PFSK-1 (cell line): ENCODE measurements at regions not wholly inside any gene's neighbourhood (a gene's known extent, or its start where the extent isn't known, plus 50 kb on each side); places are given as distances from the start of the nearest gene placed in this dataset.

ENCODE experiments used
- FOXP2 ChIP-seq: optimal IDR thresholded peaks from 2 replicates; pipeline ENCODE3; 2011; ENCODE audit warnings: borderline replicate concordance, control low read depth, inconsistent platforms; ENCODE audit not compliant: insufficient read depth; ENCODE audit errors: extremely low read length, extremely low read depth
- POLR2AphosphoS5 ChIP-seq: IDR thresholded peaks from 2 replicates; pipeline ENCODE4 v1.6.1; 2012; ENCODE audit warnings: low read depth, mild to moderate bottlenecking, control low read depth, low read length, moderate library complexity
- SIN3A ChIP-seq: IDR thresholded peaks from 2 replicates; pipeline ENCODE4 v1.6.1; 2012; ENCODE audit warnings: mild to moderate bottlenecking, low read length, moderate library complexity, borderline replicate concordance; ENCODE audit not compliant: insufficient read depth
- TAF1 ChIP-seq: IDR thresholded peaks from 2 replicates; pipeline ENCODE4 v1.6.1; 2012; ENCODE audit warnings: low read length, control low read depth, borderline replicate concordance; ENCODE audit not compliant: insufficient read depth
- TF ChIP-seq, protein P1 (sequence below), 2 experiments: IDR thresholded peaks; 2 replicates each; pipeline versions ENCODE4 v1.6.1 to v1.8.0; 2011 to 2012; ENCODE audit warnings: low read depth in 2 of 2, low read length in 2 of 2, control low read depth in 1 of 2, inconsistent platforms in 1 of 2, mild to moderate bottlenecking in 1 of 2, moderate library complexity in 1 of 2; ENCODE audit not compliant: insufficient read depth in 1 of 2

DNA sequence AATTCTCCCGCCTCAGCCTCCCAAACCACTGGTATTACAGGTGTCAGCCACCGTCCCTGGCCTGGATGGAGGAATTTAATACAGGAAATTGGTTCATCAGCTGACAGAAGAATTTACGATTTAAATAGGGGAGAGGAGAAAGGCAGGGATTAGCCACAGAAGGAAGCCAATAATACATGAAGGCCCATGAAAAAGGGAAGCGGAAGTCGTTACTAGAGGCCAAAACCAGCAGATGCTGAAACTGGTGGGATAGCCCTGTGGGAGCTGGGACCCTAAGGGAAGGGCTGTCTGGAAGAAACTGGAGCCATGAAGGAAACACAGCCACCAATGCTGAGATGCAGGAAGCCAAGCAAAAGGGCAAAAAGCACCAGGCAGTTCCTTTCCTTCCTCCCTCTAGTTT, 163.7 kb upstream of the RMP24 start:
- TF ChIP-seq, protein P1, sequence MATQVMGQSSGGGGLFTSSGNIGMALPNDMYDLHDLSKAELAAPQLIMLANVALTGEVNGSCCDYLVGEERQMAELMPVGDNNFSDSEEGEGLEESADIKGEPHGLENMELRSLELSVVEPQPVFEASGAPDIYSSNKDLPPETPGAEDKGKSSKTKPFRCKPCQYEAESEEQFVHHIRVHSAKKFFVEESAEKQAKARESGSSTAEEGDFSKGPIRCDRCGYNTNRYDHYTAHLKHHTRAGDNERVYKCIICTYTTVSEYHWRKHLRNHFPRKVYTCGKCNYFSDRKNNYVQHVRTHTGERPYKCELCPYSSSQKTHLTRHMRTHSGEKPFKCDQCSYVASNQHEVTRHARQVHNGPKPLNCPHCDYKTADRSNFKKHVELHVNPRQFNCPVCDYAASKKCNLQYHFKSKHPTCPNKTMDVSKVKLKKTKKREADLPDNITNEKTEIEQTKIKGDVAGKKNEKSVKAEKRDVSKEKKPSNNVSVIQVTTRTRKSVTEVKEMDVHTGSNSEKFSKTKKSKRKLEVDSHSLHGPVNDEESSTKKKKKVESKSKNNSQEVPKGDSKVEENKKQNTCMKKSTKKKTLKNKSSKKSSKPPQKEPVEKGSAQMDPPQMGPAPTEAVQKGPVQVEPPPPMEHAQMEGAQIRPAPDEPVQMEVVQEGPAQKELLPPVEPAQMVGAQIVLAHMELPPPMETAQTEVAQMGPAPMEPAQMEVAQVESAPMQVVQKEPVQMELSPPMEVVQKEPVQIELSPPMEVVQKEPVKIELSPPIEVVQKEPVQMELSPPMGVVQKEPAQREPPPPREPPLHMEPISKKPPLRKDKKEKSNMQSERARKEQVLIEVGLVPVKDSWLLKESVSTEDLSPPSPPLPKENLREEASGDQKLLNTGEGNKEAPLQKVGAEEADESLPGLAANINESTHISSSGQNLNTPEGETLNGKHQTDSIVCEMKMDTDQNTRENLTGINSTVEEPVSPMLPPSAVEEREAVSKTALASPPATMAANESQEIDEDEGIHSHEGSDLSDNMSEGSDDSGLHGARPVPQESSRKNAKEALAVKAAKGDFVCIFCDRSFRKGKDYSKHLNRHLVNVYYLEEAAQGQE (IDR thresholded peaks at IDR 0.05; ENCODE audit: insufficient read depth in 1 of 2, low read depth in 2 of 2, low read length in 2 of 2): no peak
- TF ChIP-seq FOXP2: no peak

GRCh38 chr18:35810520-35810919, 162.0 kb upstream of the RMP24 start:
- TF ChIP-seq TAF1 (no peak), FOXP2 (no peak), SIN3A (no peak), POLR2AphosphoS5 (no peak)
- TF ChIP-seq, protein P1 (IDR thresholded peaks at IDR 0.05; ENCODE audit: insufficient read depth in 1 of 2, low read depth in 2 of 2, low read length in 2 of 2): no peak

GRCh38 chr18:35811896-35812295, 160.6 kb upstream of the RMP24 start:
- no peak for TF ChIP-seq POLR2AphosphoS5
- TF ChIP-seq FOXP2: no peak
- no peak for TF ChIP-seq SIN3A

DNA sequence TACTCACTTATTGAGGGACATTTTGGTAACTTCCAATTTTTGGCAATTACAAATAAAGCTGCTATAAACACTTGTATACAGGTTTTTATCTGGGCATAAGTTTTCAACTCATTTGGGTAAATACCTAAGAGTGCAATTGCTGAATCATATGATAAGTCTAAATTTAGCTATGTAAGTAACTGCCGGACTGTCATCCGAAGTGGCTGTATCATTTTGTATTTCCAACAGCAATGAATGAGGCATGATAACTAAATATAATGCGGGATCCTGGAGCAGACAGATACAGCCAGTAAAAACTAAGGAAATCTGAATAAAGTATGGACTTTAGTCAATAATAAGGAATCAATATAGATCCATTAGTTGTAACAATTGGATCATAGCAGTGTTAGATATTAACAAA, 156.5 kb upstream of the RMP24 start:
- no peak for TF ChIP-seq POLR2AphosphoS5
- no peak for TF ChIP-seq FOXP2
- TF ChIP-seq, protein P1 (IDR thresholded peaks at IDR 0.05; ENCODE audit: insufficient read depth in 1 of 2, low read depth in 2 of 2, low read length in 2 of 2): no peak
- no peak for TF ChIP-seq TAF1

- TF ChIP-seq SIN3A: no peak
- no peak for TF ChIP-seq POLR2AphosphoS5
- TF ChIP-seq, protein P1 (IDR thresholded peaks at IDR 0.05; ENCODE audit: insufficient read depth in 1 of 2, low read depth in 2 of 2, low read length in 2 of 2): no peak
- TF ChIP-seq TAF1: no peak
- no peak for TF ChIP-seq FOXP2
These were observed 154.7 kb upstream of the RMP24 start for GRCh38 chr18:35817604-35818352.
